GM12892 (cell line): ENCODE measurements at regions not wholly inside any gene's neighbourhood (a gene's known extent, or its start where the extent isn't known, plus 50 kb on each side); places are given as distances from the start of the nearest gene placed in this dataset.

Source experiments
- DNase-seq: peaks from one replicate; pipeline ENCODE4 v3.0.0; 2011; ENCODE audit not compliant: insufficient read length
- FAIRE-seq: peaks from 2 replicates; lab custom pipeline; 2011; peaks lifted over from hg19 to GRCh38; lab: Jason Lieb, UNC
- POLR2A ChIP-seq: IDR thresholded peaks from 2 replicates; pipeline ENCODE4 v1.6.1; 2011; ENCODE audit warnings: low read depth, low read length, control low read depth
- POLR2AphosphoS5 ChIP-seq: IDR thresholded peaks from 2 replicates; pipeline ENCODE4 v1.6.1; 2011; ENCODE audit warnings: low read depth, low read length, control low read depth
- TAF1 ChIP-seq: IDR thresholded peaks from 2 replicates; pipeline ENCODE4 v1.6.1; 2011; ENCODE audit warnings: low read depth, mild to moderate bottlenecking, control low read depth, low read length, borderline replicate concordance

- FAIRE-seq (no peak), DNase-seq (no peak)
- TF ChIP-seq POLR2A: no peak
Observed at GRCh38 chr4:10353110-10353509, 104.1 kb downstream of the ZNF518B start.

- FAIRE-seq (no peak), DNase-seq (no peak)
- TF ChIP-seq TAF1: no peak
Observed at GRCh38 chr4:10348241-10348640, 109.0 kb downstream of the ZNF518B start.

- FAIRE-seq (no peak), DNase-seq (no peak)
- TF ChIP-seq POLR2A (no peak), TAF1 (no peak), POLR2AphosphoS5 (no peak)
Observed at GRCh38 chr4:10347815-10348214, 109.4 kb downstream of the ZNF518B start.

GRCh38 chr4:10347281-10347795 lies 109.9 kb downstream of the ZNF518B start:
- FAIRE-seq: no peak

GRCh38 chr4:10346023-10346422 lies 111.2 kb downstream of the ZNF518B start:
- no peak for DNase-seq

More at GRCh38 chr4:10347281-10347795, 109.9 kb downstream of the ZNF518B start:
- no peak for TF ChIP-seq TAF1
- no peak for TF ChIP-seq POLR2A
- no peak for TF ChIP-seq POLR2AphosphoS5
- DNase-seq: no peak

GRCh38 chr4:10345381-10345784 lies 111.8 kb downstream of the ZNF518B start:
- TF ChIP-seq POLR2AphosphoS5 (no peak), POLR2A (no peak), TAF1 (no peak)
- DNase-seq: no peak
- FAIRE-seq: no peak

More at GRCh38 chr4:10346023-10346422, 111.2 kb downstream of the ZNF518B start:
- TF ChIP-seq POLR2AphosphoS5: no peak
- no peak for FAIRE-seq

- TF ChIP-seq TAF1 (no peak), POLR2AphosphoS5 (no peak), POLR2A (no peak)
- no peak for FAIRE-seq
- no peak for DNase-seq
Observed at GRCh38 chr4:10344824-10345223, 112.4 kb downstream of the ZNF518B start.

- TF ChIP-seq POLR2A (no peak), TAF1 (no peak), POLR2AphosphoS5 (no peak)
- DNase-seq (no peak), FAIRE-seq (no peak)
Observed at GRCh38 chr4:10343656-10344055, 113.6 kb downstream of the ZNF518B start.

- no peak for TF ChIP-seq TAF1
- no peak for TF ChIP-seq POLR2AphosphoS5
- TF ChIP-seq POLR2A: no peak
- no peak for DNase-seq
- no peak for FAIRE-seq
Observed at GRCh38 chr4:10342866-10343265, 114.4 kb downstream of the ZNF518B start.

- DNase-seq: no peak
- FAIRE-seq: no peak
- TF ChIP-seq TAF1 (no peak), POLR2A (no peak), POLR2AphosphoS5 (no peak)
Observed at GRCh38 chr4:10336471-10336870, 120.8 kb downstream of the ZNF518B start.

GRCh38 chr4:10335050-10335449 lies 122.2 kb downstream of the ZNF518B start:
- TF ChIP-seq POLR2A: no peak
- no peak for FAIRE-seq
- DNase-seq: no peak

- no peak for TF ChIP-seq TAF1
- DNase-seq (no peak), FAIRE-seq (no peak)
Observed at GRCh38 chr4:10334506-10335028, 122.7 kb downstream of the ZNF518B start.

GRCh38 chr4:10333942-10334341 lies 123.3 kb downstream of the ZNF518B start:
- FAIRE-seq (no peak), DNase-seq (no peak)

More at GRCh38 chr4:10333942-10334341, 123.3 kb downstream of the ZNF518B start:
- no peak for TF ChIP-seq POLR2A
- TF ChIP-seq TAF1: no peak
- TF ChIP-seq POLR2AphosphoS5: no peak
